NCI-H69 (cell line): ENCODE measurements at regions not wholly inside any gene's neighbourhood (a gene's known extent, or its start where the extent isn't known, plus 50 kb on each side); places are given as distances from the start of the nearest gene placed in this dataset.
"Not testable (repeated sequence)": the region's sequence is repeated elsewhere in the genome, so short reads cannot be mapped to it uniquely, and the experiment has no call there.

Experiments used
- DNase-seq: peaks from one replicate; lab custom pipeline; 2025; lab: John Stamatoyannopoulos, UW

GRCh38 chr4:73348185-73348584 lies 55.9 kb upstream of the ALB start:
- DNase-seq, result no peak

- DNase-seq, result no peak
Measured at GRCh38 chr4:73347497-73347896, 56.6 kb upstream of the ALB start.

- no peak for DNase-seq
Measured at GRCh38 chr4:73345399-73345975, 58.6 kb upstream of the ALB start.

DNA sequence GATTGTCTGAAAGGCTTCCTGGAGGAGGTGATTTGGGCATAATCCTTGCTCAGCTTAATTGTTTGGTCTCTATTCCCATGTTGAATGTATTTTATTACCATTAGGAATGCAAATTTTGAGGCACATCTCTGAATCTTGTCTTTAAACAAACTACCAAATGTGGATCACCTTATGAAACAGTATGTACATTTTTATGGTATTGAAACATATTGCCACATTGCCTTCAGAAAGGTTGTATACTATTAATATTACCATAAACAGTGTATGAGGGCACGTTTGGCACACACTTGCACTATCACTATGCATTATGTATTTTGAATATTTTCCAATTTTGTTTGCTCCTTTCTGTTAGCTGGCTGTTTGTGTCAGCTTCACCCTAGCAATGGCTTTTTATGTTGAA lies 60.0 kb upstream of the ALB start:
- DNase-seq, result no peak

GRCh38 chr4:73343432-73343831 lies 60.7 kb upstream of the ALB start:
- no peak for DNase-seq

GRCh38 chr4:73341454-73341853 lies 62.6 kb upstream of the ALB start:
- peak; percentile 66 for DNase-seq

- DNase-seq, result no peak
Measured at GRCh38 chr4:73340917-73341316, 63.2 kb upstream of the ALB start.

GRCh38 chr4:73335679-73336078 lies 68.4 kb upstream of the ALB start:
- no peak for DNase-seq

DNA sequence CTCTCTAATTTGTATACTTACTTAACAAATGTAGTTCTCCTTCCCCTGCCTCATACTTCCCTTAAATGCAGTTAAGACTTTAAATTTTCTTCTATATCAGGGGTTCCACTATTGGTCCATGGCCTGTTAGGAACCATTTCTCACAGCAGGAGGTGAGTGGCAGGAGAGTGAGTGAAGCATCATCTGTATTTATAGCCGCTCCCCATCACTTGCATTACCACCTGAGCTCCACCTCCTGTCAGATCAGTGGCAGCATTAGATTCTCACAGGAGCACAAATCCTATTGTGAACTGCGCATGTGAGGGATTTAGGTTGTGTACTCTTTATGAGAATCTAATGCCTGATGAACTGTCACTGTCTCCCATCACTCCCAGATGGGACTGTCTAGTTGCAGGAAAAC lies 72.1 kb upstream of the ALB start:
- DNase-seq, result not testable (repeated sequence)

DNA sequence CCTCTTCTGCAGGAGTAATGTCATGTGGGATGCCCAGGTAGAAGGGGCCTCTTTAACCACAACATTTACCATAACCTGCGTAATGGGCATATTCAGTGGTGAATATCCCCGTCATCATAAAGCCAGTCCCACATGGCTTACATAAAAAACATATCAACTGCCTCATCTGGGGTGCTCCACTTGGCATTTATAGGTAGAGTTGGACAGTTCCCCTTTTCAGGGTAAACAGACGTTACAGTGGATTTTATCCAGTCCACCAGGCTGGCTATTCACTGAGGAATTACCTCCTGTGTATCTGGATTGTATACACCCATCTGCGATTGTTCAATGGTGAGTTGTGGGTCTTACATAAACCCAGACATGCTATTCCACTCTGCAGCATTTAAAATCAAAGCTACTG lies 70.7 kb upstream of the ANKRD17 start:
- no peak for DNase-seq

DNA sequence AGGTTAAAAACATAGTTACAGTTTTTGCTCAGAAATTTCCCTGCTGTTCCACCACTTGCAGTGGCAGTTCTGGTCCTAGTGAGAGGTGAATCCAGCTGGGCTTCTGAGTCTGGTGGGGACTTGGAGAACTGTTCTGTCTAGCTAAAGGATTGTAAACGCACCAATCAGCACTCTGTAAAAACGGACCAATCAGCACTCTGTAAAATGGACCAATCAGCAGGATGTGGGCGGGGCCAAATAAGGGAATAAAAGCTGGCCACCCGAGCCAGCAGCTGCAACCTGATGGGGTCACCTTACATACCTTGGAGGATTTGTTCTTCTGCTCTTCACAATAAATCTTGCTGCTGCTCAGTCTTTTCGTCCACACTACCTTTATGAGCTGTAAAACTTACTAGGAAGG lies 67.2 kb upstream of the ANKRD17 start:
- not testable (repeated sequence) for DNase-seq

DNA sequence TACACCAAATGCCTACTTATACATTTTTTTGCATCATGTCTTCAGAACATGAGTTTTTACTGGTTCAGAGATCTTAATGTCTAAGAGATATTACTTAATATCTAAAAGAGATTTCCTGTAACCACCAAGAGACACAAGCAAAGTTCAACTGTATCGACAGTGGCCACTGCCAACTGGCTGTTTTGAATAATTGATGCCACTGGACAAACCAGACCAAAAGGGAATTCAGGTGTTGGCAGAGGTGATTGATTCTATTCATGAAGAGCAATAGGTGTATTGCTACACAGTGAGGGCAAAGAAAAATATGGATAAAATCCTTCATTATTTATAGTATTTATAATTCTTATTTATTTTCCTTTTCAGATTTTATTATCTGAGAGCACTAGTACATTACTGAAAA lies 58.5 kb upstream of the ANKRD17 start:
- no peak for DNase-seq

DNA sequence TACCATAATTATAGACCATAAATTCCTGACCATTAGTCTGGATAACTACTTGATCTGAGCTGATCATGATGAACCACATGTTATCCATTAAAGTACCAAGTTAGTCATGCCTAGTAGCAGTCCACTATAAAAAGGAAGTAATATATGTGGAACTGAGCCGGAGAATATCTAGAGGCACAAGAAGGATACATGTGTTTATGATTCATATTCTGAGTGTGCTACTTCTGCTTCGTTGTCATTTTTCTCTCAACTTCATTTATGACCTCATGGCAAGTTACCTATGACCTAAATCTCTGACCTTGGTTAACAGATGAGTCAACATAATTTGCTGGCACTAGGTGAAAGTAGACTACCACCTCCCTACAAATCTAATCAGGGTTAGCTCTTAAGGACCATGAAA lies 56.5 kb upstream of the ANKRD17 start:
- DNase-seq, result peak; percentile 52

DNA sequence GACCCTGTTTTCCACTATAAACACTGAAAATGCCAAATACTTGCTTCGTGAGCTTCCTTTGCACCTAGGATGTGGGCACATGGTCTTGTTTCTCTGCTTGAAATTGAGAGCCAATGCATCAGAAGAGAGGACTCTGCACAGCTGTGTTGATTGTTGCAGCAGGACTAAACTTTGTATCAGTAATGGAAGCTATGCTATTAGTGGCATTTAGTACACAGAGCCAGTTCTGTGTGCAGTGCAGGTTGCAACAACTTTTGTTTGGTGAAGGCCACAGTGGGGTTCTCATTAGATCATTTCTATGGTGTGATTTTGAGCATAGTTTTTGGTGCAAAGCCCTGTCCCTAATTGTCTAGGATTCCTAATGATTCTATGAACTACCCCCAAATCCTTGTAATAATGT lies 54.4 kb upstream of the ANKRD17 start:
- no peak for DNase-seq

DNA sequence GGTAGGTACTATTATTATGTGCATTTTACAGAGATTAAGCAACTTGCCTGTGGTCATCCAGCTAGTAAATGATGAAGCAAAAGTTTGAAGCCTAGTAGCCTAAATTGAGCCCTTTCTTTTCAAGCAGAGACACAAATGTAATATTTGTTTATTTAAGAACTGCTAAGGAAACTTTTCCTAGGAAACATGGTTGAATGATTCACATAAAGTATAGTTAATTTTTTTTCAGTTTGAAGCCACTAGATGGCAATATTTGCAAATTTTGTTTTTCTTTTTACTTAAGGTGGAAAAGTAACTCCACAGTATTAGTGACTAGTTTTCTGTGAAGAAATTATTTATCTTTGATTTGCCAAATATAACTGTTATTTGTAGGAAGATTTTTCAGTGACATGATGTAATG lies 52.8 kb upstream of the ANKRD17 start:
- peak; percentile 27 for DNase-seq

DNA sequence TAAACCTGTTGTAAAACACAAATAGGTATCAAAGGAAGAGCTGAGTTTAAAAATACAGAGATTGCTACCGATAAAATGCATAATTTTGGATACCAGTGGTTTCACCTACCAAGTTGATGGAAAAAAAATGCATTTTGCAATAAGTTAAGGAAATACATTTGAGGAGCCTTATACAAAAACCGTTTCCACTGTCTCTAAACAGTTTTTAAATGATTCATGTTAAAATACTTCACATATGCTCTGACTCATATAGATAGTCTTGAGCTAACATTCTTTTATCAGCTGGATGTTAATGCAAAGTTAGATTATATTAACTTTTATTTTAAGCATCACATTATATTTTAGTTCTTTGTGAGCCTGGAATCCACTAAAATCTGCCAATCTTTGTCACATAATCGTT lies 50.6 kb upstream of the ANKRD17 start:
- no peak for DNase-seq
